Small intestine (tissue), 7 donors: ENCODE measurements at regions not wholly inside any gene's neighbourhood (a gene's known extent, or its start where the extent isn't known, plus 50 kb on each side); places are given as distances from the start of the nearest gene placed in this dataset.

Source experiments
- DNase-seq, 2 donors: peaks; one replicate each; pipeline versions ENCODE4 v3.0.0 to v3.0.0-alpha.2; 2013
- FAIRE-seq: peaks from 2 replicates; lab custom pipeline; 2012; peaks lifted over from hg19 to GRCh38; lab: Jason Lieb, UNC
- H3K27ac ChIP-seq, 3 donors: one replicate each; pipeline ENCODE4 v1.5.1; 2013; ENCODE audit warnings: low read length in 2 of 3, mild to moderate bottlenecking in 2 of 3, control low read depth in 1 of 3, inconsistent platforms in 1 of 3, low read depth in 1 of 3, moderate library complexity in 1 of 3
- H3K27me3 ChIP-seq, 3 donors: one replicate each; pipeline ENCODE4 v1.6.1; 2013; ENCODE audit warnings: low read length in 3 of 3, inconsistent platforms in 1 of 3; ENCODE audit not compliant: control insufficient read depth in 3 of 3, insufficient read depth in 3 of 3
- H3K36me3 ChIP-seq, 3 donors: one replicate each; pipeline ENCODE4 v1.6.1; 2013; ENCODE audit warnings: low read length in 3 of 3, inconsistent platforms in 1 of 3, low read depth in 1 of 3, mild to moderate bottlenecking in 1 of 3, moderate library complexity in 1 of 3; ENCODE audit not compliant: control insufficient read depth in 3 of 3, insufficient read depth in 2 of 3
- H3K4me1 ChIP-seq, 3 donors: one replicate each; pipeline ENCODE4 v1.6.1; 2013; ENCODE audit warnings: low read length in 2 of 3, inconsistent platforms in 1 of 3, low read depth in 1 of 3, mild to moderate bottlenecking in 1 of 3, moderate library complexity in 1 of 3; ENCODE audit not compliant: control insufficient read depth in 3 of 3, insufficient read depth in 2 of 3
- H3K4me3 ChIP-seq, 3 donors: one replicate each; pipeline ENCODE4 v1.5.1; 2013; ENCODE audit warnings: low read length in 3 of 3, control low read depth in 1 of 3, inconsistent platforms in 1 of 3, low read depth in 1 of 3, mild to moderate bottlenecking in 1 of 3, moderate library complexity in 1 of 3
- H3K9me3 ChIP-seq, 2 donors: one replicate each; pipeline ENCODE4 v1.6.1; 2013; ENCODE audit warnings: low read depth in 1 of 2, low read length in 1 of 2; ENCODE audit not compliant: control insufficient read depth in 2 of 2, insufficient read depth in 1 of 2
- WGBS, 3 donors: extraction: QIAGEN DNeasy Blood & Tissue Kit; methylation state at CpG; one replicate each; pipeline ENCODE4 v1.1.7; 2013; 5-methylcytosine and 5-hydroxymethylcytosine counted together
- donor health status: healthy with polysubstance abuse.
- donor health status: control.
- donor health status: control.
- donor health status: Bipolar disorder and iron deficiency.
- donor health status: healthy.

DNA sequence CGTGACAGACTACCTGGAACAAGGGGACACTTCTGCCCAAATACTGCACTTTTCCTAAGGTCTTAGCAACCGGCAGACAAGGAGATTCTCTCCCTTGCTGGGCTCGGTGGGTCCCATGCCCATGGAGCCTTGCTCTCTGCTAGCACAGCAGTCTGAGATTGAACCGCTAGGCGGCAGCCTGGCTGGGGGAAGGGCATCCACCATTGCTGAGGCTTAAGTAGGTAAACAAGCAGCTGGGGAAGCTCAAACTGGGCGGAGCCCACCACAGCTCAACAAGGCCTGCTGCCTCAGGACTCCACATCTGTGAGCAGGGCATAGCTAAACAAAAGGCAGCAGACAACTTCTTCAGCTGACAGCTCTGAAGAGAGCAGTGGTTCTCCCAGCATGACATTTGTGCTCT is 87.8 kb upstream of the ASCC3 start:
- FAIRE-seq (no peak), DNase-seq (no peak)
- H3K36me3 ChIP-seq: no peaks in the 10 kb centered on the region
- H3K27me3 ChIP-seq: no peaks in the 10 kb centered on the region
- WGBS, 3 donors: 73 to 86% (median 76%) methylated on average over 6 of the region's 6 CpGs
- H3K4me1 ChIP-seq: no peaks in the 10 kb centered on the region
- no peak overlapping the region for H3K4me3 ChIP-seq
- H3K27ac ChIP-seq: no peak overlapping the region
- peaks cover 0 to 4% of the 10 kb centered on the region in 2 donors for H3K9me3 ChIP-seq

DNA sequence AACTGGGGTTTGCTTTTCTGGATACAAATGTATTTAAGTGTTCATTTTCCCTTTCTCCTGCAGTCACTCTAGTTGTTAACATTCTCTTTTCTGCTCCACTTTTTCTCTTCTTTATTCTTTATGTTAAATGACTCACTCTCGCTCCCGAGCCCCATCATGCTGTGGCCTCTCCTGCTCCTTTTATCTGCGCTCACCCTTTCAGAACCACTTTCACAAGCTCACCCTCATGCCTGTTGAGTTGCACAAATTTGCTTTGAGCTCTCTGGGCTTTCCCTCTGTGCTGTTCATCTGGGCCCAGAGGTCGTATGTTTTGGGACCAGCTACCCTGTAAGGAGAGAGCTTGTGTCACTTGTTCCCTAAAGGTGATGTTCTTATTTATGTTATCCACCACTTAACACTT is 98.1 kb upstream of the ASCC3 start:
- H3K4me3 ChIP-seq: no peak overlapping the region
- no peak for FAIRE-seq
- WGBS, 3 donors: 45 to 66% (median 62%) methylated on average over 4 of the region's 4 CpGs
- no peaks in the 10 kb centered on the region for H3K27me3 ChIP-seq
- H3K27ac ChIP-seq: no peak overlapping the region
- H3K36me3 ChIP-seq: no peaks in the 10 kb centered on the region
- H3K9me3 ChIP-seq: peaks cover 0 to under 1% of the 10 kb centered on the region in 2 donors
- no peaks in the 10 kb centered on the region for H3K4me1 ChIP-seq
- DNase-seq: no peak

GRCh38 chr6:100980949-100981348 is 99.8 kb upstream of the ASCC3 start:
- Histone ChIP-seq H3K36me3 (no peaks in the 10 kb centered on the region), H3K27me3 (no peaks in the 10 kb centered on the region), H3K9me3 (peaks cover 0 to 3% of the 10 kb centered on the region in 2 donors), H3K4me1 (no peaks in the 10 kb centered on the region), H3K4me3 (no peak overlapping the region), H3K27ac (no peak overlapping the region)
- FAIRE-seq (no peak), DNase-seq (no peak)
- 82 to 85% (median 85%) methylated on average over 1 of the region's 1 CpG for WGBS, 3 donors

GRCh38 chr6:100986921-100987320 is 105.8 kb upstream of the ASCC3 start:
- Histone ChIP-seq H3K27me3 (peaks cover 0 to 3% (median 0%) of the 10 kb centered on the region in 3 donors), H3K4me1 (no peaks in the 10 kb centered on the region), H3K4me3 (no peak overlapping the region), H3K36me3 (no peaks in the 10 kb centered on the region), H3K9me3 (peaks cover 0 to 3% of the 10 kb centered on the region in 2 donors), H3K27ac (no peak overlapping the region)
- no peak for DNase-seq
- WGBS, 3 donors: 63 to 82% (median 77%) methylated on average over 1 of the region's 1 CpG
- no peak for FAIRE-seq

DNA sequence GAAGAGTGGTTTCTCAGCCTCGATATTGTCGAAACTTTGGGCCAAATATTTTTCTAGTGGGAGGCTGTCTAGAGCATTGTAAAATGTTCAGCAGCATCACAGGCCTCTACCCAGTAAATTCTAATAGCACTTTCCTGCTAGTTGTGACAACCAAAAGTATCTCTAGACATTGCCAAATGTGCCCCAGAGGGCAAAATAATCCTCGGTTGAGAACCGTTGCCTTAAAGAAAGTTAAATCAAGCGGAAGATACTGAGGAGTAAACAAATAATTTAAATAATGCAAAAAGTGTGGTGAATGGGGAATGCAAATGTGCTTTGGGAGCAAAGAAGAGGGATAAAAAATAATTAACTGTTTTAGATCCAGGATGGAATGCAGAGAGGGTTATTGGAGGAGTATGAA is 106.4 kb upstream of the ASCC3 start:
- FAIRE-seq (no peak), DNase-seq (no peak)
- WGBS, 3 donors: 78 to 85% (median 84%) methylated on average over 5 of the region's 5 CpGs

GRCh38 chr6:100988391-100988984 is 107.4 kb upstream of the ASCC3 start:
- no peaks in the 10 kb centered on the region for H3K36me3 ChIP-seq
- no peak overlapping the region for H3K27ac ChIP-seq
- 84 to 95% (median 94%) methylated on average over 2 of the region's 2 CpGs for WGBS, 3 donors
- peaks cover 0 to 3% (median 0%) of the 10 kb centered on the region in 3 donors for H3K27me3 ChIP-seq
- no peaks in the 10 kb centered on the region for H3K4me1 ChIP-seq
- peaks cover 0 to 3% of the 10 kb centered on the region in 2 donors for H3K9me3 ChIP-seq
- no peak for DNase-seq
- no peak for FAIRE-seq
- no peak overlapping the region for H3K4me3 ChIP-seq

More for the DNA sequence above, 106.4 kb upstream of the ASCC3 start:
- Histone ChIP-seq H3K4me3 (no peak overlapping the region), H3K27me3 (peaks cover 0 to 3% (median 0%) of the 10 kb centered on the region in 3 donors), H3K9me3 (peaks cover 0 to 3% of the 10 kb centered on the region in 2 donors), H3K27ac (no peak overlapping the region), H3K36me3 (no peaks in the 10 kb centered on the region), H3K4me1 (no peaks in the 10 kb centered on the region)

DNA sequence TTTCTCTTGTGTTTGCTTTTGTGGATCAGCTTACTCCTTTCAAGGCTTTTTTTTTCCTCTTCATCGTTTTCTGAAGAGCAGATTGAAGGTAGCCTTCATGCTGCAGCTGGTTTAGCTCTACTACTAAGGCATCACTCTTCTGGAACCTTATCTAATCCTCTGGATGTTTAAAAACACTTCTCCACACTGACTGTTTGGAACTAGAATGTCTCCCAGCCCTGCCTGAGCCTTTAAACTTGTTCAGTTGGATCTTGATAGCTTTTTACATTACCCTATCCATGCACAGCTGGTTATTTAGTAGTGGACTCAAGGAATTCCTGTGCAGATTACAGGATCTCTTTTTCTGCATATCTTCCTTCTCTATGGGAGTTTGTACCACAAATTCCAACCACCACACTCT is 108.9 kb upstream of the ASCC3 start:
- no peaks in the 10 kb centered on the region for H3K9me3 ChIP-seq
- WGBS, 3 donors: 23 to 31% (median 24%) methylated on average over 1 of the region's 1 CpG
- no peaks in the 10 kb centered on the region for H3K4me1 ChIP-seq
- no peaks in the 10 kb centered on the region for H3K36me3 ChIP-seq
- peaks cover 0 to 3% (median 0%) of the 10 kb centered on the region in 3 donors for H3K27me3 ChIP-seq
- no peak overlapping the region for H3K4me3 ChIP-seq
- no peak for FAIRE-seq
- no peak for DNase-seq
- H3K27ac ChIP-seq: no peak overlapping the region

GRCh38 chr6:100996409-100996808 is 115.3 kb upstream of the ASCC3 start:
- no peaks in the 10 kb centered on the region for H3K27me3 ChIP-seq
- no peaks in the 10 kb centered on the region for H3K4me1 ChIP-seq
- H3K9me3 ChIP-seq: no peaks in the 10 kb centered on the region
- DNase-seq: no peak
- FAIRE-seq: no peak
- no peaks in the 10 kb centered on the region for H3K36me3 ChIP-seq
- no peak overlapping the region for H3K4me3 ChIP-seq
- no peak overlapping the region for H3K27ac ChIP-seq

GRCh38 chr6:100998111-100998510 is 117.0 kb upstream of the ASCC3 start:
- H3K36me3 ChIP-seq: no peaks in the 10 kb centered on the region

More at GRCh38 chr6:100998111-100998510, 117.0 kb upstream of the ASCC3 start:
- WGBS, 3 donors: 77 to 82% (median 82%) methylated on average over 3 of the region's 3 CpGs
- no peak for FAIRE-seq
- no peak overlapping the region for H3K4me3 ChIP-seq
- no peaks in the 10 kb centered on the region for H3K9me3 ChIP-seq
- H3K4me1 ChIP-seq: no peaks in the 10 kb centered on the region
- H3K27me3 ChIP-seq: no peaks in the 10 kb centered on the region
- H3K27ac ChIP-seq: no peak overlapping the region
- no peak for DNase-seq
